ENCODE measurements at regions not wholly inside any gene's neighbourhood (a gene's known extent, or its start where the extent isn't known, plus 50 kb on each side); places are given as distances from the start of the nearest gene placed in this dataset.

- TF ChIP-seq POLR2AphosphoS5 (IDR thresholded peaks at IDR 0.05), result no peak
- TF ChIP-seq, protein P1, sequence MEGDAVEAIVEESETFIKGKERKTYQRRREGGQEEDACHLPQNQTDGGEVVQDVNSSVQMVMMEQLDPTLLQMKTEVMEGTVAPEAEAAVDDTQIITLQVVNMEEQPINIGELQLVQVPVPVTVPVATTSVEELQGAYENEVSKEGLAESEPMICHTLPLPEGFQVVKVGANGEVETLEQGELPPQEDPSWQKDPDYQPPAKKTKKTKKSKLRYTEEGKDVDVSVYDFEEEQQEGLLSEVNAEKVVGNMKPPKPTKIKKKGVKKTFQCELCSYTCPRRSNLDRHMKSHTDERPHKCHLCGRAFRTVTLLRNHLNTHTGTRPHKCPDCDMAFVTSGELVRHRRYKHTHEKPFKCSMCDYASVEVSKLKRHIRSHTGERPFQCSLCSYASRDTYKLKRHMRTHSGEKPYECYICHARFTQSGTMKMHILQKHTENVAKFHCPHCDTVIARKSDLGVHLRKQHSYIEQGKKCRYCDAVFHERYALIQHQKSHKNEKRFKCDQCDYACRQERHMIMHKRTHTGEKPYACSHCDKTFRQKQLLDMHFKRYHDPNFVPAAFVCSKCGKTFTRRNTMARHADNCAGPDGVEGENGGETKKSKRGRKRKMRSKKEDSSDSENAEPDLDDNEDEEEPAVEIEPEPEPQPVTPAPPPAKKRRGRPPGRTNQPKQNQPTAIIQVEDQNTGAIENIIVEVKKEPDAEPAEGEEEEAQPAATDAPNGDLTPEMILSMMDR (IDR thresholded peaks at IDR 0.05 in 8 of 11, conservative IDR thresholded peaks at IDR 0.05 in 3 of 11), result no peak
These were observed 1733.3 kb upstream of the IGFBP7 start for GRCh38 chr4:58843455-58843854.

Data from spleen (tissue), 7 donors.